ENCODE measurements at regions not wholly inside any gene's neighbourhood (a gene's known extent, or its start where the extent isn't known, plus 50 kb on each side); places are given as distances from the start of the nearest gene placed in this dataset.

GRCh38 chr6:48889429-48889828, 573.6 kb downstream of the MMUT start:
- TF ChIP-seq USF1 (IDR thresholded peaks at IDR 0.05) = no peak
- no peak for TF ChIP-seq RAD21 (IDR thresholded peaks at IDR 0.05; ENCODE audit: low read depth)
- no peak for TF ChIP-seq TEAD4 (IDR thresholded peaks at IDR 0.05)
- no peak for TF ChIP-seq CREB1 (IDR thresholded peaks at IDR 0.05; ENCODE audit: low read depth)
- no peak for TF ChIP-seq FOXM1 (IDR thresholded peaks at IDR 0.05; ENCODE audit: borderline replicate concordance, low read depth)
- no peak for TF ChIP-seq REST (IDR thresholded peaks at IDR 0.05; ENCODE audit: low read depth)

- TF ChIP-seq TEAD4 (IDR thresholded peaks at IDR 0.05) (no peak), REST (IDR thresholded peaks at IDR 0.05; ENCODE audit: low read depth) (no peak), EGR1 (IDR thresholded peaks at IDR 0.05) (no peak), USF1 (IDR thresholded peaks at IDR 0.05) (no peak), TCF12 (IDR thresholded peaks at IDR 0.05; ENCODE audit: low read depth) (no peak), TAF1 (IDR thresholded peaks at IDR 0.05; ENCODE audit: low read depth) (no peak), CREB1 (IDR thresholded peaks at IDR 0.05; ENCODE audit: low read depth) (no peak)
Measured at GRCh38 chr6:48883116-48883515, 579.9 kb downstream of the MMUT start.

GRCh38 chr6:48881551-48881950, 581.5 kb downstream of the MMUT start:
- no peak for TF ChIP-seq CEBPB (IDR thresholded peaks at IDR 0.05)

- no peak for TF ChIP-seq TCF12 (IDR thresholded peaks at IDR 0.05; ENCODE audit: low read depth)
- TF ChIP-seq EP300 (IDR thresholded peaks at IDR 0.05; ENCODE audit: borderline replicate concordance) = no peak
- TF ChIP-seq YY1 (IDR thresholded peaks at IDR 0.05; ENCODE audit: low read depth) = no peak
- TF ChIP-seq EGR1 (IDR thresholded peaks at IDR 0.05) = no peak
- no peak for TF ChIP-seq CEBPB (IDR thresholded peaks at IDR 0.05)
- no peak for TF ChIP-seq MAX (IDR thresholded peaks at IDR 0.05)
- TF ChIP-seq USF1 (IDR thresholded peaks at IDR 0.05) = no peak
Measured at GRCh38 chr6:48869595-48869994, 593.5 kb downstream of the MMUT start.

GRCh38 chr6:48866682-48867081, 596.4 kb downstream of the MMUT start:
- no peak for TF ChIP-seq CREB1 (IDR thresholded peaks at IDR 0.05; ENCODE audit: low read depth)
- TF ChIP-seq EP300 (IDR thresholded peaks at IDR 0.05; ENCODE audit: borderline replicate concordance) = no peak
- no peak for TF ChIP-seq USF1 (IDR thresholded peaks at IDR 0.05)
- no peak for TF ChIP-seq RAD21 (IDR thresholded peaks at IDR 0.05; ENCODE audit: low read depth)
- no peak for TF ChIP-seq TCF12 (IDR thresholded peaks at IDR 0.05; ENCODE audit: low read depth)
- no peak for TF ChIP-seq FOXM1 (IDR thresholded peaks at IDR 0.05; ENCODE audit: borderline replicate concordance, low read depth)
- TF ChIP-seq NFIC (IDR thresholded peaks at IDR 0.05) = no peak
- no peak for TF ChIP-seq YY1 (IDR thresholded peaks at IDR 0.05; ENCODE audit: low read depth)
- no peak for TF ChIP-seq CEBPB (IDR thresholded peaks at IDR 0.05)
- no peak for TF ChIP-seq ZBTB7A (IDR thresholded peaks at IDR 0.05; ENCODE audit: low read depth)

- TF ChIP-seq EP300 (IDR thresholded peaks at IDR 0.05; ENCODE audit: borderline replicate concordance) (no peak), TAF1 (IDR thresholded peaks at IDR 0.05; ENCODE audit: low read depth) (no peak), ZBTB7A (IDR thresholded peaks at IDR 0.05; ENCODE audit: low read depth) (no peak), TEAD4 (IDR thresholded peaks at IDR 0.05) (no peak), TCF12 (IDR thresholded peaks at IDR 0.05; ENCODE audit: low read depth) (no peak), MAX (IDR thresholded peaks at IDR 0.05) (no peak), CREB1 (IDR thresholded peaks at IDR 0.05; ENCODE audit: low read depth) (no peak), RAD21 (IDR thresholded peaks at IDR 0.05; ENCODE audit: low read depth) (no peak)
Measured at GRCh38 chr6:48860175-48860574, 602.9 kb downstream of the MMUT start.

Data from Ishikawa (cell line).